SK-N-SH (cell line): ENCODE measurements at regions not wholly inside any gene's neighbourhood (a gene's known extent, or its start where the extent isn't known, plus 50 kb on each side); places are given as distances from the start of the nearest gene placed in this dataset.

Source experiments
- CTCF ChIA-PET: fragments of 300-600, 350-600 bp; formaldehyde crosslinking; extraction: SDS; loops from one replicate; lab custom pipeline; 2021; lab: Yijun Ruan, JAX
- POLR2A ChIA-PET: fragments of 350-600 bp; sonication (Branson Sonifier 250); formaldehyde crosslinking; extraction: SDS; loops from one replicate; lab custom pipeline; 2020; ENCODE audit warnings: antibody characterized with exemption, inconsistent platforms; lab: Yijun Ruan, JAX
- DNase-seq: peaks from one replicate; pipeline ENCODE4 v3.0.0; 2012
- H2AFZ ChIP-seq: fragments of 200-600 bp; sonication (generic); 2 replicates; pipeline ENCODE4 v1.8.1; 2016; ENCODE audit warnings: antibody characterized with exemption, mild to moderate bottlenecking, low read depth
- H3F3A ChIP-seq: fragments of 200-600 bp; sonication (generic); replicated peaks from 2 replicates; pipeline ENCODE3; 2016; ENCODE audit warnings: antibody characterized with exemption, mild to moderate bottlenecking; ENCODE audit not compliant: insufficient read depth
- H3K27ac ChIP-seq, 2 experiments: fragments of 200-500 bp in 1 of 2; fragments of 200-600 bp in 1 of 2; sonication (Bioruptor generic) in 1 of 2; sonication (generic), shearing (Covaris generic) in 1 of 2; 2 replicates each; pipeline versions ENCODE4 v1.5.1 to v1.6.1; 2014 to 2016; ENCODE audit warnings: low read depth in 2 of 2, inconsistent platforms in 1 of 2, low read length in 1 of 2, mild to moderate bottlenecking in 1 of 2, mixed read lengths in 1 of 2
- H3K27me3 ChIP-seq: fragments of 200-600 bp; sonication (generic), shearing (Covaris generic); 2 replicates; pipeline ENCODE4 v1.6.1; 2016; ENCODE audit warnings: mixed run types; ENCODE audit not compliant: insufficient read depth
- H3K36me3 ChIP-seq, 2 experiments: fragments of 200-500 bp in 1 of 2; fragments of 200-600 bp in 1 of 2; sonication (Bioruptor generic) in 1 of 2; sonication (generic) in 1 of 2; replicated peaks in 1 of 2; 2 replicates each; pipeline versions ENCODE3 to v1.5.1; 2014 to 2016; ENCODE audit warnings: low read length in 1 of 2, mild to moderate bottlenecking in 1 of 2; ENCODE audit not compliant: insufficient read depth in 2 of 2, control insufficient read depth in 1 of 2
- H3K4me1 ChIP-seq, 2 experiments: fragments of 200-500 bp in 1 of 2; fragments of 200-600 bp in 1 of 2; sonication (Bioruptor generic) in 1 of 2; sonication (generic), shearing (Covaris generic) in 1 of 2; 2 replicates each; pipeline versions ENCODE4 v1.5.1 to v1.6.1; 2014 to 2016; ENCODE audit warnings: low read depth in 1 of 2, low read length in 1 of 2, mixed run types in 1 of 2; ENCODE audit not compliant: insufficient read depth in 2 of 2, control insufficient read depth in 1 of 2
- H3K4me2 ChIP-seq: fragments of 200-600 bp; sonication (generic), shearing (Covaris generic); 2 replicates; pipeline ENCODE4 v1.6.1; 2017; ENCODE audit warnings: mixed run types
- H3K4me3 ChIP-seq, 2 experiments: fragments of 200-500 bp in 1 of 2; fragments of 200-600 bp in 1 of 2; sonication (Bioruptor generic) in 1 of 2; sonication (generic), shearing (Covaris generic) in 1 of 2; 2 replicates each; pipeline versions ENCODE4 v1.5.1 to v1.8.1; 2014 to 2016; ENCODE audit warnings: low read depth in 2 of 2, inconsistent platforms in 1 of 2, low read length in 1 of 2, mild to moderate bottlenecking in 1 of 2, mixed read lengths in 1 of 2, moderate library complexity in 1 of 2
- H3K79me2 ChIP-seq: fragments of 200-600 bp; sonication (generic); 2 replicates; pipeline ENCODE4 v1.8.1; 2017; ENCODE audit warnings: mild to moderate bottlenecking; ENCODE audit not compliant: insufficient read depth
- H3K9ac ChIP-seq: fragments of 200-600 bp; sonication (generic); 2 replicates; pipeline ENCODE4 v1.6.1; 2017; ENCODE audit warnings: mixed run types
- H3K9me2 ChIP-seq: fragments of 200-600 bp; sonication (generic); 2 replicates; pipeline ENCODE4 v1.6.1; 2017; ENCODE audit warnings: mixed run types
- H3K9me3 ChIP-seq: fragments of 200-600 bp; sonication (generic); 2 replicates; pipeline ENCODE4 v1.6.1; 2017; ENCODE audit warnings: mixed run types, mild to moderate bottlenecking, moderate library complexity
- H4K20me1 ChIP-seq: fragments of 200-600 bp; sonication (generic); 2 replicates; pipeline ENCODE4 v1.6.1; 2017; ENCODE audit warnings: mild to moderate bottlenecking, mixed run types; ENCODE audit not compliant: insufficient read depth
- EP300 ChIP-seq, 2 experiments: IDR thresholded peaks; 2 replicates each; pipeline versions ENCODE4 v1.4.0 to v1.6.1; 2012; ENCODE audit warnings: borderline replicate concordance in 1 of 2, low read depth in 1 of 2, low read length in 1 of 2
- EZH2phosphoT487 ChIP-seq: fragments of 200-600 bp; sonication (generic); IDR thresholded peaks from 2 replicates; pipeline ENCODE4 v1.6.1; 2017; ENCODE audit warnings: low read depth, mixed run types, mild to moderate bottlenecking, antibody characterized with exemption, moderate library complexity, borderline replicate concordance
- FOSL2 ChIP-seq: IDR thresholded peaks from 2 replicates; pipeline ENCODE4 v1.4.0; 2012; ENCODE audit warnings: low read depth, mild to moderate bottlenecking, moderate library complexity, borderline replicate concordance
- FOXM1 ChIP-seq: IDR thresholded peaks from 2 replicates; pipeline ENCODE4 v1.4.0; 2012; ENCODE audit warnings: low read depth, mild to moderate bottlenecking
- GATA2 ChIP-seq: sonication (generic); formaldehyde crosslinking; IDR thresholded peaks from 2 replicates; pipeline ENCODE4 v1.5.0; 2020; ENCODE audit warnings: mild to moderate bottlenecking, missing genetic modification reagents
- JUND ChIP-seq: IDR thresholded peaks from 2 replicates; pipeline ENCODE4 v1.4.0; 2012
- MXI1 ChIP-seq: IDR thresholded peaks from 2 replicates; pipeline ENCODE4 v1.6.1; 2012; ENCODE audit warnings: mild to moderate bottlenecking, low read depth, low read length, improper control_type of control experiment
- NFIC ChIP-seq: IDR thresholded peaks from 2 replicates; pipeline ENCODE4 v1.4.0; 2012; ENCODE audit warnings: borderline replicate concordance
- POLR2AphosphoS5 ChIP-seq: IDR thresholded peaks from 2 replicates; pipeline ENCODE4 v1.6.1; 2012; ENCODE audit warnings: low read depth, low read length
- RAD21 ChIP-seq: IDR thresholded peaks from 2 replicates; pipeline ENCODE4 v1.6.1; 2012; ENCODE audit warnings: mild to moderate bottlenecking, low read length
- RCOR1 ChIP-seq: fragments of 150-350 bp; IDR thresholded peaks from 2 replicates; pipeline ENCODE4 v1.6.1; 2017; ENCODE audit warnings: antibody characterized with exemption, low read length
- RXRA ChIP-seq: IDR thresholded peaks from 2 replicates; pipeline ENCODE4 v1.4.0; 2012; ENCODE audit warnings: low read depth, mild to moderate bottlenecking, borderline replicate concordance
- SIN3A ChIP-seq: IDR thresholded peaks from 2 replicates; pipeline ENCODE4 v1.6.1; 2012; ENCODE audit warnings: low read depth, mild to moderate bottlenecking, low read length, moderate library complexity, borderline replicate concordance
- SMC3 ChIP-seq: IDR thresholded peaks from 2 replicates; pipeline ENCODE4 v1.6.1; 2012; ENCODE audit warnings: low read depth, low read length, improper control_type of control experiment
- TAF1 ChIP-seq: IDR thresholded peaks from 2 replicates; pipeline ENCODE4 v1.6.1; 2012; ENCODE audit warnings: low read depth, mild to moderate bottlenecking, low read length, moderate library complexity, borderline replicate concordance
- YY1 ChIP-seq: IDR thresholded peaks from 2 replicates; pipeline ENCODE4 v1.4.0; 2012; ENCODE audit warnings: low read depth, mild to moderate bottlenecking
- WGBS: methylation state at CpG from one replicate; pipeline ENCODE4 v1.1.6; 2017; ENCODE audit warnings: low lambda C conversion rate; 5-methylcytosine and 5-hydroxymethylcytosine counted together
- TF ChIP-seq, protein P1 (sequence below): IDR thresholded peaks from 2 replicates; pipeline ENCODE4 v1.4.0; 2012; ENCODE audit warnings: low read depth, borderline replicate concordance
- TF ChIP-seq, protein P2 (sequence below): IDR thresholded peaks from 2 replicates; pipeline ENCODE4 v1.4.0; 2012; ENCODE audit warnings: low read depth, borderline replicate concordance
- TF ChIP-seq, protein P3 (sequence below): IDR thresholded peaks from 2 replicates; pipeline ENCODE4 v1.6.1; 2012; ENCODE audit warnings: mild to moderate bottlenecking, low read depth, low read length, moderate library complexity

DNA sequence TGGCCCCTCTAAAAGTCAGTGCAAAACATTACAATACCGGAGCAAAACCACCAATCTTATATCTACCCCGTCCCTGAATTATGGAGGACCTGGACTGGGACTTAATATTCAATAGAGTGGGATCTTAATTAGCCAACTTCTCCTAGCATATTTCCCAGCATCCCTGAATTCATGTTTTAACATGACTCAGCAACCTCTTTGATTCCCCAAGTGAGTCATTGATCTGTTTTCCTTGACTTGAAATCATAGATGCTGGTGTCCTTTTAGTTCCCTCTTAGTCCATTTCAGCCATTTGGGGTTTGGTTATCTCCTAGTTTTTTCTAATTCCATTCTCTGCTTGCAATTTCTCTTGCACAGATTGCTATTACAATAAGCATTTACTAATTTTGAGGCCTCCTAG lies 677.7 kb upstream of the CELF4 start:
- CTCF ChIA-PET: no interaction called here

More for the DNA sequence above, 677.7 kb upstream of the CELF4 start:
- DNase-seq: no peak
- H3K27me3 ChIP-seq: no peaks in the 10 kb centered on the region
- H3K4me1 ChIP-seq: no peaks in the 10 kb centered on the region
- H3K9me2 ChIP-seq: no peaks in the 10 kb centered on the region
- H3K79me2 ChIP-seq: no peaks in the 10 kb centered on the region
- no peak for TF ChIP-seq TAF1
- TF ChIP-seq RCOR1: no peak
- no peak for TF ChIP-seq RXRA
- no peak for TF ChIP-seq SIN3A
- no peak for TF ChIP-seq EZH2phosphoT487
- no peak for TF ChIP-seq FOSL2
- no peak for TF ChIP-seq YY1
- TF ChIP-seq JUND: no peak
- TF ChIP-seq MXI1: no peak
- no peak for TF ChIP-seq POLR2AphosphoS5
- no peak for TF ChIP-seq GATA2
- TF ChIP-seq RAD21: no peak
- TF ChIP-seq, protein P1, sequence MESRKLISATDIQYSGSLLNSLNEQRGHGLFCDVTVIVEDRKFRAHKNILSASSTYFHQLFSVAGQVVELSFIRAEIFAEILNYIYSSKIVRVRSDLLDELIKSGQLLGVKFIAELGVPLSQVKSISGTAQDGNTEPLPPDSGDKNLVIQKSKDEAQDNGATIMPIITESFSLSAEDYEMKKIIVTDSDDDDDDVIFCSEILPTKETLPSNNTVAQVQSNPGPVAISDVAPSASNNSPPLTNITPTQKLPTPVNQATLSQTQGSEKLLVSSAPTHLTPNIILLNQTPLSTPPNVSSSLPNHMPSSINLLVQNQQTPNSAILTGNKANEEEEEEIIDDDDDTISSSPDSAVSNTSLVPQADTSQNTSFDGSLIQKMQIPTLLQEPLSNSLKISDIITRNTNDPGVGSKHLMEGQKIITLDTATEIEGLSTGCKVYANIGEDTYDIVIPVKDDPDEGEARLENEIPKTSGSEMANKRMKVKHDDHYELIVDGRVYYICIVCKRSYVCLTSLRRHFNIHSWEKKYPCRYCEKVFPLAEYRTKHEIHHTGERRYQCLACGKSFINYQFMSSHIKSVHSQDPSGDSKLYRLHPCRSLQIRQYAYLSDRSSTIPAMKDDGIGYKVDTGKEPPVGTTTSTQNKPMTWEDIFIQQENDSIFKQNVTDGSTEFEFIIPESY: no peak
- TF ChIP-seq SMC3: no peak
- TF ChIP-seq FOXM1: no peak
- TF ChIP-seq EP300 (IDR thresholded peaks at IDR 0.05; ENCODE audit: borderline replicate concordance in 1 of 2, low read depth in 1 of 2, low read length in 1 of 2): no peak
- TF ChIP-seq, protein P2, sequence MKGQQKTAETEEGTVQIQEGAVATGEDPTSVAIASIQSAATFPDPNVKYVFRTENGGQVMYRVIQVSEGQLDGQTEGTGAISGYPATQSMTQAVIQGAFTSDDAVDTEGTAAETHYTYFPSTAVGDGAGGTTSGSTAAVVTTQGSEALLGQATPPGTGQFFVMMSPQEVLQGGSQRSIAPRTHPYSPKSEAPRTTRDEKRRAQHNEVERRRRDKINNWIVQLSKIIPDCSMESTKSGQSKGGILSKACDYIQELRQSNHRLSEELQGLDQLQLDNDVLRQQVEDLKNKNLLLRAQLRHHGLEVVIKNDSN: no peak
- TF ChIP-seq, protein P3, sequence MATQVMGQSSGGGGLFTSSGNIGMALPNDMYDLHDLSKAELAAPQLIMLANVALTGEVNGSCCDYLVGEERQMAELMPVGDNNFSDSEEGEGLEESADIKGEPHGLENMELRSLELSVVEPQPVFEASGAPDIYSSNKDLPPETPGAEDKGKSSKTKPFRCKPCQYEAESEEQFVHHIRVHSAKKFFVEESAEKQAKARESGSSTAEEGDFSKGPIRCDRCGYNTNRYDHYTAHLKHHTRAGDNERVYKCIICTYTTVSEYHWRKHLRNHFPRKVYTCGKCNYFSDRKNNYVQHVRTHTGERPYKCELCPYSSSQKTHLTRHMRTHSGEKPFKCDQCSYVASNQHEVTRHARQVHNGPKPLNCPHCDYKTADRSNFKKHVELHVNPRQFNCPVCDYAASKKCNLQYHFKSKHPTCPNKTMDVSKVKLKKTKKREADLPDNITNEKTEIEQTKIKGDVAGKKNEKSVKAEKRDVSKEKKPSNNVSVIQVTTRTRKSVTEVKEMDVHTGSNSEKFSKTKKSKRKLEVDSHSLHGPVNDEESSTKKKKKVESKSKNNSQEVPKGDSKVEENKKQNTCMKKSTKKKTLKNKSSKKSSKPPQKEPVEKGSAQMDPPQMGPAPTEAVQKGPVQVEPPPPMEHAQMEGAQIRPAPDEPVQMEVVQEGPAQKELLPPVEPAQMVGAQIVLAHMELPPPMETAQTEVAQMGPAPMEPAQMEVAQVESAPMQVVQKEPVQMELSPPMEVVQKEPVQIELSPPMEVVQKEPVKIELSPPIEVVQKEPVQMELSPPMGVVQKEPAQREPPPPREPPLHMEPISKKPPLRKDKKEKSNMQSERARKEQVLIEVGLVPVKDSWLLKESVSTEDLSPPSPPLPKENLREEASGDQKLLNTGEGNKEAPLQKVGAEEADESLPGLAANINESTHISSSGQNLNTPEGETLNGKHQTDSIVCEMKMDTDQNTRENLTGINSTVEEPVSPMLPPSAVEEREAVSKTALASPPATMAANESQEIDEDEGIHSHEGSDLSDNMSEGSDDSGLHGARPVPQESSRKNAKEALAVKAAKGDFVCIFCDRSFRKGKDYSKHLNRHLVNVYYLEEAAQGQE: no peak
- no peak for TF ChIP-seq NFIC
- no peaks in the 10 kb centered on the region for H3K9me3 ChIP-seq
- H4K20me1 ChIP-seq: no peaks in the 10 kb centered on the region
- no peaks in the 10 kb centered on the region for H3K36me3 ChIP-seq
- H3K9ac ChIP-seq: no peak overlapping the region
- H3K4me2 ChIP-seq: no peak overlapping the region
- no peaks in the 10 kb centered on the region for H3F3A ChIP-seq
- WGBS: 16% methylated on average over 2 of the region's 2 CpGs
- POLR2A ChIA-PET: no interaction called here
- H2AFZ ChIP-seq: no peak overlapping the region
- no peak overlapping the region for H3K27ac ChIP-seq
- H3K4me3 ChIP-seq: no peak overlapping the region
